ENCODE measurements at regions not wholly inside any gene's neighbourhood (a gene's known extent, or its start where the extent isn't known, plus 50 kb on each side); places are given as distances from the start of the nearest gene placed in this dataset.

DNA sequence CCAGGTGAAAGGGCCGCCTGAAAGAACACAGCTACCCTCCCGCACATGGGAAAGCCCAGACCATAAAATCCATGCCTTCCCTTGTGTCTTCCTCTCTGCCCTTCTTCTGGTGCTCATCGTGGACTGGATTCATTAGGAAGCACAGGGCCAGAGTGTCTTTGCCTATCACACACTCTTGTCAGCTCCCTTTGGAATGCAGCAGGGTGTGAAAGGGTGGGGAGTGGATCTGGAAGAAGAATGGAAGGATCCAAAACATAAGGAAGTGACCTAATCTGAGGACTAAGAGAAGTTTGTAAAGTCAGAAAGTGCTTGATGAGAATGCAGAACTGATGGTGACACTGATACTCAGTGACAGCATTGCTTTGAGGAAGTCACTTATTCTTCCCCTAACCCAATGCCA is 1147.3 kb upstream of the GOT2 start:
- TF ChIP-seq, protein P1, sequence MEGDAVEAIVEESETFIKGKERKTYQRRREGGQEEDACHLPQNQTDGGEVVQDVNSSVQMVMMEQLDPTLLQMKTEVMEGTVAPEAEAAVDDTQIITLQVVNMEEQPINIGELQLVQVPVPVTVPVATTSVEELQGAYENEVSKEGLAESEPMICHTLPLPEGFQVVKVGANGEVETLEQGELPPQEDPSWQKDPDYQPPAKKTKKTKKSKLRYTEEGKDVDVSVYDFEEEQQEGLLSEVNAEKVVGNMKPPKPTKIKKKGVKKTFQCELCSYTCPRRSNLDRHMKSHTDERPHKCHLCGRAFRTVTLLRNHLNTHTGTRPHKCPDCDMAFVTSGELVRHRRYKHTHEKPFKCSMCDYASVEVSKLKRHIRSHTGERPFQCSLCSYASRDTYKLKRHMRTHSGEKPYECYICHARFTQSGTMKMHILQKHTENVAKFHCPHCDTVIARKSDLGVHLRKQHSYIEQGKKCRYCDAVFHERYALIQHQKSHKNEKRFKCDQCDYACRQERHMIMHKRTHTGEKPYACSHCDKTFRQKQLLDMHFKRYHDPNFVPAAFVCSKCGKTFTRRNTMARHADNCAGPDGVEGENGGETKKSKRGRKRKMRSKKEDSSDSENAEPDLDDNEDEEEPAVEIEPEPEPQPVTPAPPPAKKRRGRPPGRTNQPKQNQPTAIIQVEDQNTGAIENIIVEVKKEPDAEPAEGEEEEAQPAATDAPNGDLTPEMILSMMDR (IDR thresholded peaks at IDR 0.05): no peak
- TF ChIP-seq POLR2AphosphoS5 (IDR thresholded peaks at IDR 0.05): no peak
- no peak for TF ChIP-seq POLR2A (IDR thresholded peaks at IDR 0.05)
- TF ChIP-seq EP300 (IDR thresholded peaks at IDR 0.05): no peak

Data from upper lobe of left lung (tissue), 4 donors.